HEK293T (cell line): ENCODE measurements at regions not wholly inside any gene's neighbourhood (a gene's known extent, or its start where the extent isn't known, plus 50 kb on each side); places are given as distances from the start of the nearest gene placed in this dataset.

ENCODE experiments used
- ARNT ChIP-seq: fragments of 450-650 bp; IDR thresholded peaks from 2 replicates; pipeline ENCODE4 v1.6.1; 2017; ENCODE audit warnings: mild to moderate bottlenecking
- BHLHE40 ChIP-seq: fragments of 450-650 bp; IDR thresholded peaks from 2 replicates; pipeline ENCODE4 v1.6.1; 2016; ENCODE audit warnings: mild to moderate bottlenecking, moderate library complexity, borderline replicate concordance
- CTBP1 ChIP-seq: fragments of 450-650 bp; IDR thresholded peaks from 2 replicates; pipeline ENCODE4 v1.6.1; 2016; ENCODE audit warnings: borderline replicate concordance
- FOXA1 ChIP-seq: fragments of 450-650 bp; IDR thresholded peaks from 2 replicates; pipeline ENCODE4 v1.6.1; 2016; ENCODE audit warnings: mild to moderate bottlenecking
- FOXK2 ChIP-seq: fragments of 450-650 bp; IDR thresholded peaks from 2 replicates; pipeline ENCODE4 v1.6.1; 2016; ENCODE audit warnings: mild to moderate bottlenecking
- LEF1 ChIP-seq: fragments of 450-650 bp; IDR thresholded peaks from 2 replicates; pipeline ENCODE4 v1.6.1; 2017; ENCODE audit warnings: mild to moderate bottlenecking, borderline replicate concordance
- NFRKB ChIP-seq: fragments of 450-650 bp; IDR thresholded peaks from 2 replicates; pipeline ENCODE4 v1.6.1; 2016; ENCODE audit warnings: mild to moderate bottlenecking, moderate library complexity
- SP1 ChIP-seq: fragments of 450-650 bp; IDR thresholded peaks from 2 replicates; pipeline ENCODE4 v1.6.1; 2017
- SUZ12 ChIP-seq: fragments of 450-650 bp; IDR thresholded peaks from 2 replicates; pipeline ENCODE4 v1.6.1; 2016; ENCODE audit warnings: mild to moderate bottlenecking
- TARDBP ChIP-seq: fragments of 450-650 bp; IDR thresholded peaks from 2 replicates; pipeline ENCODE4 v1.6.1; 2016
- ZNF384 ChIP-seq: fragments of 450-650 bp; IDR thresholded peaks from 2 replicates; pipeline ENCODE4 v1.6.1; 2016

DNA sequence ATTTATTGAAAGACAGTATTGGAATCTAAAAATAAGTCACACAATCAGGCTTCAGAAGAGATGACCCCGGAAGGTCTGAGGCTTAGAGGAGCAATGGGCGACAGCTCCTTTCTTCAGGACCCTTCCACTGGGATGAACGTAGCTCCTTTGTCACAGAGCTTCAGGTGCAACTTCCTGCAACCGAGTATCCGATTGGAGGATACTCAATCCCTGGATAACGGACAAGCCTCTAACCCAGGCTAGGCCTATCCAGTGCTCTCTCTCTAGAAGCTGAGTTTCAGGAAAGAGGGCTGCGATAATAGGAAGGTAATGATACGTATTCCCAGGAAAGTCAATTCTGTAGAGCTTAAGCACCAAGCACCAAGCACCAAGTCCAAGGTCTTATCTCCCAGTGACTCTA is 349.4 kb upstream of the NPSR1 start:
- TF ChIP-seq LEF1 (no peak), ARNT (no peak), SP1 (no peak), SUZ12 (no peak), FOXA1 (no peak), TARDBP (no peak), BHLHE40 (no peak), ZNF384 (no peak), CTBP1 (no peak), NFRKB (no peak), FOXK2 (no peak)
